VCaP (cell line): ENCODE measurements at regions not wholly inside any gene's neighbourhood (a gene's known extent, or its start where the extent isn't known, plus 50 kb on each side); places are given as distances from the start of the nearest gene placed in this dataset.
A peak's percentile ranks its signal among the peaks of the same experiment; 100 is the strongest.

Experiments
- H3K27ac ChIP-seq: fragments of 450-650 bp; 2 replicates; pipeline ENCODE4 v1.5.1; 2017
- CTCF ChIP-seq: fragments of 450-650 bp; conservative IDR thresholded peaks from 2 replicates; pipeline ENCODE4 v1.5.1; 2017; ENCODE audit warnings: mild to moderate bottlenecking, moderate library complexity

GRCh38 chr1:25080294-25081209, 150.5 kb upstream of the RUNX3 start:
- H3K27ac ChIP-seq: peak overlapping the region; percentile 36
- TF ChIP-seq CTCF: no peak

GRCh38 chr1:25079048-25079447, 149.0 kb upstream of the RUNX3 start:
- no peak for TF ChIP-seq CTCF
- no peak overlapping the region for H3K27ac ChIP-seq

GRCh38 chr1:25074351-25075227, 144.5 kb upstream of the RUNX3 start:
- no peak overlapping the region for H3K27ac ChIP-seq
- no peak for TF ChIP-seq CTCF

GRCh38 chr1:25073640-25074270, 143.7 kb upstream of the RUNX3 start:
- H3K27ac ChIP-seq: no peak overlapping the region
- TF ChIP-seq CTCF: no peak

GRCh38 chr1:25072461-25072860, 142.4 kb upstream of the RUNX3 start:
- no peak for TF ChIP-seq CTCF
- no peak overlapping the region for H3K27ac ChIP-seq

GRCh38 chr1:25068829-25069228, 138.8 kb upstream of the RUNX3 start:
- no peak overlapping the region for H3K27ac ChIP-seq
- TF ChIP-seq CTCF: no peak

- H3K27ac ChIP-seq: no peak overlapping the region
- no peak for TF ChIP-seq CTCF
Measured at GRCh38 chr1:25068316-25068715, 138.2 kb upstream of the RUNX3 start.
